ENCODE measurements at regions not wholly inside any gene's neighbourhood (a gene's known extent, or its start where the extent isn't known, plus 50 kb on each side); places are given as distances from the start of the nearest gene placed in this dataset.
"Not testable (repeated sequence)": the region's sequence is repeated elsewhere in the genome, so short reads cannot be mapped to it uniquely, and the experiment has no call there.

GRCh38 chr11:109965445-109965844, 127.7 kb upstream of the ZC3H12C start:
- TF ChIP-seq, protein P1, sequence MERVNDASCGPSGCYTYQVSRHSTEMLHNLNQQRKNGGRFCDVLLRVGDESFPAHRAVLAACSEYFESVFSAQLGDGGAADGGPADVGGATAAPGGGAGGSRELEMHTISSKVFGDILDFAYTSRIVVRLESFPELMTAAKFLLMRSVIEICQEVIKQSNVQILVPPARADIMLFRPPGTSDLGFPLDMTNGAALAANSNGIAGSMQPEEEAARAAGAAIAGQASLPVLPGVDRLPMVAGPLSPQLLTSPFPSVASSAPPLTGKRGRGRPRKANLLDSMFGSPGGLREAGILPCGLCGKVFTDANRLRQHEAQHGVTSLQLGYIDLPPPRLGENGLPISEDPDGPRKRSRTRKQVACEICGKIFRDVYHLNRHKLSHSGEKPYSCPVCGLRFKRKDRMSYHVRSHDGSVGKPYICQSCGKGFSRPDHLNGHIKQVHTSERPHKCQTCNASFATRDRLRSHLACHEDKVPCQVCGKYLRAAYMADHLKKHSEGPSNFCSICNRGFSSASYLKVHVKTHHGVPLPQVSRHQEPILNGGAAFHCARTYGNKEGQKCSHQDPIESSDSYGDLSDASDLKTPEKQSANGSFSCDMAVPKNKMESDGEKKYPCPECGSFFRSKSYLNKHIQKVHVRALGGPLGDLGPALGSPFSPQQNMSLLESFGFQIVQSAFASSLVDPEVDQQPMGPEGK (CRISPR knock-in tag; IDR thresholded peaks at IDR 0.05; ENCODE audit: borderline replicate concordance): not testable (repeated sequence)
- TF ChIP-seq ZNF8 (CRISPR knock-in tag; IDR thresholded peaks at IDR 0.05); CREB5 (CRISPR knock-in tag; IDR thresholded peaks at IDR 0.05; ENCODE audit: low read depth); SNAI2 (CRISPR knock-in tag; IDR thresholded peaks at IDR 0.05); BACH2 (CRISPR knock-in tag; IDR thresholded peaks at IDR 0.05; ENCODE audit: borderline replicate concordance); PPARA (CRISPR knock-in tag; IDR thresholded peaks at IDR 0.05; ENCODE audit: borderline replicate concordance): not testable (repeated sequence)

Measured in SK-N-SH treated with all-trans-retinoic acid at 6 μM for 48 hours (cell line).